NCI-H524 treated with DMSO at 0.1 percent for 48 hours (cell line): ENCODE measurements at regions not wholly inside any gene's neighbourhood (a gene's known extent, or its start where the extent isn't known, plus 50 kb on each side); places are given as distances from the start of the nearest gene placed in this dataset.

Experiments
- DNase-seq: peaks from one replicate; lab custom pipeline; 2025; lab: John Stamatoyannopoulos, UW

GRCh38 chr14:61847861-61848260, 85.6 kb downstream of the SNAPC1 start:
- DNase-seq = no peak

DNA sequence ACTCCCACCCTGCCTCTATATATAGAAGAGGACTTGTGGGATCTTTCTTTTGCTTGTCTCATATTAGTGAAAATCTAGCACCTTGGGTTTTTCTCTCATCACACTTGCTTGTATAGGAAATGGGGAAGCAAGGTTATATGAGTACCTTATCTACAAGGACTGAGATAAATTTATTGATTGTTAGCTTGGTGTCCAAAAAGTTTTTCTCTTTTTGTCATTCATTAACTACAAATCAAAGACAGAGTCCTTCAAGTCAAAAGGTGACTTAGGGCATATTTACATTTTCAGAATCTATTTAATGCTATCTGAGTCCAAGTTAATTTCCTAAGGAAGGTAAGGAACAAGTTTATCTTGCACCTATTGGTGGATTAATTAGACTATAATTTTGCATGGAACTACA, 92.7 kb downstream of the SNAPC1 start:
- no peak for DNase-seq

DNA sequence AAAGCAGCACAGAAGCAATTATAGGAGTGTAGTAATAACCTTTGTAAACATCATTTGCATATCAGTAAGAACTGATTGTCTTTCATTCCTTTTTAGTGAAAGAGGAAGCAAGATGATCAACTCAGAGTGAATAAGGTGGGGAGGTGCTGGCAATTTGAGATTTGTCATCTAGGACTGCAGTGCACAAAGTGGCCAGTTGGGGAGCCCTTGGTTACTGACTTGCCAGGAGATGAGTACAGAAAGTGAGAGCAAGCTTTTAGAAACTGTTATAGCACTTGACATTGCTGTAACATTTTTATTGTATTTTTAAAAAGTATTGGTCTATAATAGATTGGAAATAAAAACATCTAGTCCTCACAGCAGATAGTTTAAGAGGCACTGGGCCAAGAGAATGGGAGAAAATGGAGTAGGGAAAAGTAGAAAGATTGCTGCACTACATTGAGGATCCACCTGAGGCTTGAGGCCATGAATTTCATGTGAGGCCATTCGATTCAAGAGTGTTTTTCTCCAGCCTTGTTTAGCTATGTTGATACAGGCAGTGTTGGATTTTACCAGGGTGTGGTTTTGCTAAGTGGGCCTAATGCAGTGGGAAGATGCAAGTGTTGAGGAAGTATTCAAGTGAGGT, 98.2 kb downstream of the SNAPC1 start:
- no peak for DNase-seq

GRCh38 chr14:61861320-61861865, 99.2 kb downstream of the SNAPC1 start:
- DNase-seq = no peak

- no peak for DNase-seq
Observed at GRCh38 chr14:61864329-61864898, 102.2 kb downstream of the SNAPC1 start.

DNA sequence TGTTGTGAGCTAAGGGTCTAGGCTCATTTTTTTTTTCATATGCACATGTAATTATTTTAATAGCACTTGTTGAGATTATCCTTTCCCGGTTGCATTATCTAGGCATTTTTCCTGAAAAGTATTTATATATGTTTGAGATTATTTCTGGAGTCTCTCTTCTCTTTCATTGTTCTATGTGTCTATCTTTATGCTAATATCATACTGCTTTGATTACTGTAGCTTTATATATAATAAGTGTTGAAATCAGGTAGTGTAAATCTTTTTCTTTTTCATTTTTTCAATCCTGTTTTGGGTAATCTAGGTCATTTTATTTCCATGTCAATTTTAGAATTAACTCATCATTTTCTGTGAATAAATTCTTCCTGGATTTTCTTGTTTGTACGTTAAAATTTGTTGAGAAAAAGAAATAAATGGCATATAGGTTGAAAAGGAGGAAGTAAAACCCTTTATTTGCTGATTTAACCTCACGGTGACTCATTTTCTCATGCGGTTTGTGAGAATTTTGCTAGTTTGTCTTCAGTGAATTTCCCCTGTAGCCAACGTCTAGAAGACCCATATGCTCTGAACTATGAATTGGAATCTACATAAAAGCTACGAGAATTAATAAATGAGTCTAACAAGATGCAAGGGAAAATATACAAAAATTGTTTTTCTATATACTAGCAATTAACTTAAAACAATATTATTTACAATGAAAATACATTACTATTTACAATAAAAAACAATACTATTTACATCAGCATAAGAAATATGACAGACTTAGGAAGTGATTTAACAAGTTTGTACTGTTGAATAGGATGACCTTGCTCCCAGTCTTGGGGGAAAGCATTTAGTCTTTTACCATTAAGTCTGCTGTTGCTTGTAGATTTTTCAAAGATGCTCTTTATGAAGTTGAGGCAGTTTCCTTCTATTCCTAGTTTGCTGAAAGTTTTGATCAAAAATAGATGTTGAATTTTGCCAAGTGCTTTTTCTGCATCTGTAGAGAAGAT, 105.0 kb downstream of the SNAPC1 start:
- DNase-seq = no peak

DNA sequence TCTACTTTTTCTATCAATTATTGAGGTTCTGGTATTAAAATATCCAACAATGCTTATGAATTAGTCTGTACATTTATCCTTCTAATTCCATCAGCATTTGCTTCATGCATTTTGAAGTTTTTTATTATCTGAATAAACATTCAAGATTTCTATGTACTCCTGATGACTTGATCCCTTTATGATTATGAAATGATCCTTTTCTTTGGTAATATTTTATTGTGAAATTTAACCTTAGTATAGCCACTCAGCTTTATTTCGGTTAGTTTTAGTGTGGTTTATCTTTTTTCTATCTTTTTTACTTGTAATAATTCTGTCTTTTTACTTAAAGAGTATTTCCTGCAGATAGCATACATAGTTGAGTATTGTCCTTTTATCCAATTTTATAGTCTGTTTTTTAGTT, 106.6 kb downstream of the SNAPC1 start:
- DNase-seq = no peak

DNA sequence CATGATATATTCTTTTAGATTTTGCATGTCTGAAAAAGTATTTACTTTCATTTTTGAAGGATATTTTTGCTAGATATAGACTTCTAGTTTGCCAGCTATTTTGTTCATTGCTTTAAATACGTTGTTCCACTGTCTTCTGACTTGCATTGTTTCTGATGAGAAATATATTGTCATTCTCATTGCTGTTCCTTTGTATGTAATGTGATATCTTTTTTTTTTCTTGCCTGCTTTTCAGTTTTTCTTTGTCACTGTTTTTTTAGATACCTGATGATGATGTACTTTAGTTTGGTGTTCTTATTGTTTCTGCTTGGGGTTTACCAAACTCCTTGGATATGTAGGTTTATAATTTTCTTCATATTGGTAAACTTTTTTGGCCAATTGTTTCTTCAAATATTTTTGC, 107.9 kb downstream of the SNAPC1 start:
- no peak for DNase-seq

DNA sequence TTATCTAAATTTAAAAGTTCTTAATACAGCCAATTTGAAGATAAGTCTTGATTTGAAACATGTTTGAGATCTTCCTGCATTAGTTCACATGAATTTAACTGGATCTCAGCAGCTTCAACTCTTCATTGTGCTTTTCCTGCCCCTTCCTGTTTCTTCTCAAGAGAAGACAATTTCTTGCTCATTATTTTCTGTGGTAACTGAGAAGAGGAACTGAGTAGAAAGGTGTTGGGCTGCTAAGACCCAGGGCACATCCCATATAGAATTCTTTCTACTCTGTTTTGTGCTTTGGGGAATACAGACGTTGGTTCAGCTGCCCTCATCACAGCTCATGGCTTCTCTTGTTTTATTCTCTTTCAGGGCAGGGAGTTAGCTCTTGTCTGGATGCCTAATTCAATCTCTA, 110.2 kb downstream of the SNAPC1 start:
- DNase-seq = no peak

GRCh38 chr14:61875483-61875882, 113.3 kb downstream of the SNAPC1 start:
- DNase-seq = no peak

- no peak for DNase-seq
Observed at GRCh38 chr14:61876362-61877034, 114.3 kb downstream of the SNAPC1 start.

GRCh38 chr14:61877035-61877390, 114.8 kb downstream of the SNAPC1 start:
- DNase-seq = no peak

DNA sequence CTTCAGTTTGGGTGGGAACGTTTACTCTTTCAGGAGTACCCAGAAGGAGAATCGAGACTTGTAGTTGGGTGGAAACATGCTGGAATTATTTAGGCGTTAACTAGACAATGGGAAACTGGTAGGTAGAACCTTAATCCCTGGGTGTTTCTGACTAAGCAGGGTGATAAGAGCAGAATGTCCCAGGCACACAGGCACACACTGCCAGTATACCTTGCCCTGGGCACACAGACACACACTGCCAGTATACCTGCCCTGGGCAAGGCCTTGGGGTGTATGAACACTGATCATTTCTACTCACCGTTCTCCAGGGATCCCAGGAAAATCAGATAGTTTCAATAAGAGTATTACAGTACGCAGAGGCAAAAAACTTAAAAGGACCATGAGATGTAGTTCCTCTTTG, 115.5 kb downstream of the SNAPC1 start:
- no peak for DNase-seq

GRCh38 chr14:61878931-61879330, 116.7 kb downstream of the SNAPC1 start:
- DNase-seq = no peak

DNA sequence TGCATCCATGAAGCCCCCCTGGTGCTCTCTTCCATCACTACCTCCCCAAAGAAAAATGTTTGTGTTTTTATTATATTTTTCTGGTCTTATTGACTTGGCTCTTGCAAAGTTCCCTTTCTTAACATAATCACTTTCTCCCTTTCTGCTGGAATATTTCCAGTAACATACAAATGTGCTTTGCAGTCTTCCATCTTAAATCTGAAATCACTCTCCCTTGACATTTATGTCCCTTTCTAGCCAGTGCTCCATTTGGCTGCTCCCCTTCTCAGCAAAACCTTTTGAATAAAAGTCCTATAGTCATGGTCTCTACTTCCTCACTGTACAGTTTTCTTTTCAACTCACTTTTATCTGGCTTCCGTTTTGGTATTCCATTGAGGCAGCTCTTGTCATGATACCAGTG, 118.8 kb downstream of the SNAPC1 start:
- no peak for DNase-seq

DNA sequence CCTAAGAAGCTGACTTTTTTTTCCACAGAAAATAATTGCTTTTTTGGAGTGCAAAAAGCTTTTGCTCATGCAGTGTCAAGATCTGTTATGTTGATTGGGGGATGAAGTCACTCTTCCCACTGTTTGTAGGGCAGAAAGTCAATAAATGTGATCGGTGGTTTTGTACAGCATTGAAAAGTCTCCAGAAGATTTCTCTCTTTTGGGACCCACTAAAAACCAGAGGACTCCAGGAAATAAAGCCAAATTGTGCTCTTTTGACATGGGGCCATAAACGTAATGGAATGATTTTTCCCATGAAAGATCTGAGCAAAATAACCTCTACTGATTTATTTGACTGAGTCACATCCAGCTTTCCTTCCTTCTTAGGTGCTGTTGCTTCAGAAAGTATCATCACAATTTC, 122.5 kb downstream of the SNAPC1 start:
- no peak for DNase-seq

- DNase-seq = no peak
Observed at GRCh38 chr14:61885203-61885961, 123.2 kb downstream of the SNAPC1 start.

DNA sequence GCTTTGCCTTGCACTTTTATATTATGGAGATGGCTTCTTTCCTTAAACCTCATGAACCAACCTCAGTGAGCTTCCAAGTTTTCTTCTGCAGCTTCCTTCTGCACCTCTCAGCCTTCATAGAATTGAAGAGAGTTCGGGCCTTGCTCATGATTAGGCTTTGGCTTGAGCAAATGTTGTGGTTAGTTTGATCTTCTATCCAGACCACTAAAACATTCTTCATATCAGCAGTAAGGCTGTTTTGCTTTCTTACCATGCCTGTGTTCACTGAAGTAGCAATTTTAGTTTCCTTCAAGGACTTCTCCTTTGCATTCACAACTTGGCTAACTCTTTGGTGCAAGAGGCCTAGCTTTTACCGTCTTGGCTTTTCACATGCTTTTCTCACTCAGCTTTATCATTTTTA, 125.4 kb downstream of the SNAPC1 start:
- no peak for DNase-seq

DNA sequence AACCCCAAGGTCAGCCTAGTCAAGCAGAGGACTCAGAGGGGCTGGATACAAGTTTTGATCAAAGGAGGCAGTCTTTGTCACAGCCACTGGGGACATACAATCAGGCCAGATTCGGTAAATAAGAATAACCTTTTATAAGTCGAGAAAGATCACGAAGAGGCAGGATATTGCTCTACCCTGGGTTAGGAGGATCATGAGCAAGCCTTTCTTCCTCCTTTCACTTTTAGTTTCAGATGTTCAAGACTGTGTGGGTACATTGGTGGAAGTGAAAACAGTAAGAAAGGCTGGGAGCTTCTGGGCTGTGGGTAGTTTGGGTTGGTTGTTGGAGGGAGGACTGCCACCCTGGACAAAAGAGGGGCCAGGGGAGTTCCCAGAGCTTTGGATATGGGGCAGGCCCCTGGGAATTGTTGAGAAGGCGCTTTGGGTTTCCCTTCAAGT, 127.7 kb downstream of the SNAPC1 start:
- no peak for DNase-seq

DNA sequence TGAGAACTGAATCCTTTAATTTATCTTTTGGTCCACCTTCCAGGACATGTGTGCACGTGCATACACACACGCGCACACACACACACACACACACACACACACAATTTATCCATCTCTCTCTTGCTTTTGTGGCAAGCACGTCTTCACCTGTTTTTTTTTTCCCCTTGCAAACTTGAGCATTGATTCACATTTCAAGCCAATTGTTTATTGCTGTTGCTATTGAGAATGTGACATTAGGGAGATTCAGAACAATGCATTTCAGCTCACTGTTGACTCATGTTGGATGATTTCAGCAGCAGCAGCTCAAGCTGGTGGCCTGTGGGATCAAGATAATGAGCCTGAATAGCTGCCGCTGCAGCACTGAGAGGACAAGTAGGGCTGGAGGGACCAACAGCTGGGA, 128.9 kb downstream of the SNAPC1 start:
- no peak for DNase-seq

DNA sequence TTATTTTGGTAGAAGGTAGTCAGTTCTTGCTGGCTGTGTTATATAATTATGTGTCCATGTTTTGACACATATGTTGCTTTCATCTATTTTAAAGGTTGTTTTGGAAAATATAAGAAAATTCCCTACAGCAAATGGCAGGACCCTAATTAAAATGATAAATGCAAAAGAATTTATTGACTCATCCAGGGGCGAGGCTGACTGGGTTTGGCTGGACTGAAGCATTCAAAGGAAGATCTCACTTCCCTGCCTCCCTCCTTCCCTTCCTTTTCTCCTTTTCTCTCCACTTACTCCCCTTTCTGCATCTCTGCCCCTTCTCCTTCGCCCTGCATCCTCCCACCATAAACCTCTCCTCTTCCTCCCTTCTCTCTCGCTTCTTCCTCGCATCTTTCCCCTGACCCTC, 129.6 kb downstream of the SNAPC1 start:
- no peak for DNase-seq
